PC-3 (cell line): ENCODE measurements at regions not wholly inside any gene's neighbourhood (a gene's known extent, or its start where the extent isn't known, plus 50 kb on each side); places are given as distances from the start of the nearest gene placed in this dataset.

Source experiments
- ATAC-seq: fragments of 200-7000 bp; cut with Tn5 transposase; 2 replicates; pipeline ENCODE4 v1.9.1; 2020; ENCODE audit warnings: mild to moderate bottlenecking, moderate library complexity
- BruUV-seq: library from RNA; stranded (reverse); fragments of 400-500 nt; replicated peaks from 2 replicates; lab custom pipeline; 2021; lab: Mats Ljungman, UMichigan
- CTCF ChIA-PET: fragments of 300-600 bp; sonication (Branson Sonifier 250); formaldehyde crosslinking; loops from one replicate; lab custom pipeline; 2022; ENCODE audit warnings: antibody characterized with exemption; lab: Charles Lee
- POLR2A ChIA-PET: fragments of 300-600 bp; sonication (Branson Sonifier 250); formaldehyde crosslinking; loops from one replicate; lab custom pipeline; 2022; ENCODE audit warnings: antibody characterized with exemption; ENCODE audit not compliant: unreplicated experiment; lab: Charles Lee
- DNase-seq: peaks from one replicate; pipeline ENCODE4 v3.0.0-alpha.2; 2015
- H2AFZ ChIP-seq: fragments of 300-600 bp; sonication (generic); 2 replicates; pipeline ENCODE4 v1.6.0; 2016; ENCODE audit warnings: antibody characterized with exemption, low read length
- H3F3A ChIP-seq: fragments of 300-600 bp; sonication (generic); one replicate; pipeline ENCODE4 v1.6.0; 2017; ENCODE audit warnings: antibody characterized with exemption, low read length, control low read depth, mild to moderate bottlenecking; ENCODE audit not compliant: unreplicated experiment
- H3K27ac ChIP-seq: fragments of 300-600 bp; sonication (generic); 2 replicates; pipeline ENCODE4 v1.5.1; 2016; ENCODE audit warnings: mild to moderate bottlenecking, low read length
- H3K27me3 ChIP-seq: fragments of 300-600 bp; sonication (generic); 2 replicates; pipeline ENCODE4 v1.6.1; 2016; ENCODE audit warnings: low read length, mixed read lengths
- H3K36me3 ChIP-seq: fragments of 300-600 bp; sonication (generic); 2 replicates; pipeline ENCODE4 v1.6.1; 2016; ENCODE audit warnings: low read depth, mixed run types, low read length, mixed read lengths
- H3K4me1 ChIP-seq: fragments of 300-600 bp; sonication (generic); 2 replicates; pipeline ENCODE4 v1.5.1; 2016; ENCODE audit warnings: low read length; ENCODE audit not compliant: insufficient read depth
- H3K4me2 ChIP-seq: fragments of 300-600 bp; sonication (generic); 2 replicates; pipeline ENCODE4 v1.6.0; 2016; ENCODE audit warnings: low read length
- H3K4me3 ChIP-seq: fragments of 300-600 bp; sonication (generic); 2 replicates; pipeline ENCODE4 v1.5.1; 2016; ENCODE audit warnings: mild to moderate bottlenecking, low read length, mixed read lengths
- H3K79me2 ChIP-seq: fragments of 300-600 bp; sonication (generic); 2 replicates; pipeline ENCODE4 v1.6.1; 2017; ENCODE audit warnings: low read length, mixed read lengths
- H3K9ac ChIP-seq: fragments of 300-600 bp; sonication (generic); 2 replicates; pipeline ENCODE4 v1.6.0; 2016; ENCODE audit warnings: mild to moderate bottlenecking, low read length
- H3K9me2 ChIP-seq: fragments of 300-600 bp; sonication (generic); replicated peaks from 2 replicates; pipeline ENCODE4 v1.6.1; 2016; ENCODE audit warnings: mixed run types, low read length, mixed read lengths
- H3K9me3 ChIP-seq: fragments of 300-600 bp; sonication (generic); 2 replicates; pipeline ENCODE4 v1.6.1; 2016; ENCODE audit warnings: low read length, mixed read lengths
- H4K20me1 ChIP-seq: fragments of 300-600 bp; sonication (generic); 2 replicates; pipeline ENCODE4 v1.6.1; 2016; ENCODE audit warnings: low read length, mixed read lengths
- EZH2 ChIP-seq: fragments of 300-600 bp; sonication (generic); IDR thresholded peaks from one replicate; pipeline ENCODE4 v1.6.1; 2017; ENCODE audit warnings: antibody characterized with exemption, mild to moderate bottlenecking, low read length; ENCODE audit not compliant: unreplicated experiment
- EZH2phosphoT487 ChIP-seq: fragments of 300-600 bp; sonication (generic); IDR thresholded peaks from 2 replicates; pipeline ENCODE4 v1.6.1; 2018; ENCODE audit warnings: mild to moderate bottlenecking, antibody characterized with exemption, low read length, borderline replicate concordance
- intact Hi-C: fragments of 100-400 bp; cut with micrococcal nuclease; formaldehyde crosslinking; loops from 2 replicates; pipeline ENCODE4 v1.9.0; 2023
- TF ChIP-seq, protein P1 (sequence below): fragments of 300-600 bp; sonication (generic); conservative IDR thresholded peaks from 2 replicates; pipeline ENCODE4 v1.5.1; 2017; ENCODE audit warnings: antibody characterized with exemption, low read depth, mild to moderate bottlenecking, low read length

DNA sequence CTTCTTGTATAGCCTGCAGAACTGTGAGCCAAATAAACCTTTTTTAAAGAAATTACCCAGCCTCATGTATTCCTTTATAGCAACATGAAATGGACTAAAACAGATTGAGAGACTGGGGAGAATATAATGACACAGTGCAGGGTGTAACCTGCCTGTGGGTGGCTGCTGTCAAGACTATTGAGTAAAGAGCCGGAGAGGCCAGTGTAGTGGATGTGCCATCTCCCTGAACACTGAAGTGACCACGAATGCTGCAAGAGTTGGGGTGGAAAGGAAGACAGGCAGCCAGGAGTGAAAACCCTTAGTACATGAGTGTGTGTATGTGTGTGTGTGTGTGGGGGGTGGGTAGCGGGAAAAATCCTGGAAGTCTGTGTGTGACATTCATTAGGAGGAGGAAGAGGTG is 55.2 kb upstream of the FLT1 start:
- no peak for TF ChIP-seq EZH2
- TF ChIP-seq EZH2phosphoT487: no peak
- TF ChIP-seq, protein P1, sequence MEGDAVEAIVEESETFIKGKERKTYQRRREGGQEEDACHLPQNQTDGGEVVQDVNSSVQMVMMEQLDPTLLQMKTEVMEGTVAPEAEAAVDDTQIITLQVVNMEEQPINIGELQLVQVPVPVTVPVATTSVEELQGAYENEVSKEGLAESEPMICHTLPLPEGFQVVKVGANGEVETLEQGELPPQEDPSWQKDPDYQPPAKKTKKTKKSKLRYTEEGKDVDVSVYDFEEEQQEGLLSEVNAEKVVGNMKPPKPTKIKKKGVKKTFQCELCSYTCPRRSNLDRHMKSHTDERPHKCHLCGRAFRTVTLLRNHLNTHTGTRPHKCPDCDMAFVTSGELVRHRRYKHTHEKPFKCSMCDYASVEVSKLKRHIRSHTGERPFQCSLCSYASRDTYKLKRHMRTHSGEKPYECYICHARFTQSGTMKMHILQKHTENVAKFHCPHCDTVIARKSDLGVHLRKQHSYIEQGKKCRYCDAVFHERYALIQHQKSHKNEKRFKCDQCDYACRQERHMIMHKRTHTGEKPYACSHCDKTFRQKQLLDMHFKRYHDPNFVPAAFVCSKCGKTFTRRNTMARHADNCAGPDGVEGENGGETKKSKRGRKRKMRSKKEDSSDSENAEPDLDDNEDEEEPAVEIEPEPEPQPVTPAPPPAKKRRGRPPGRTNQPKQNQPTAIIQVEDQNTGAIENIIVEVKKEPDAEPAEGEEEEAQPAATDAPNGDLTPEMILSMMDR: no peak
- no TSS peak for BruUV-seq
- POLR2A ChIA-PET: no interaction called here
- Histone ChIP-seq H3K79me2 (no peaks in the 10 kb centered on the region), H3K9me2 (no peaks in the 10 kb centered on the region), H3K27me3 (peaks cover 53% of the 10 kb centered on the region), H3K4me2 (no peak overlapping the region), H3K9ac (no peak overlapping the region), H3F3A (no peaks in the 10 kb centered on the region), H4K20me1 (no peaks in the 10 kb centered on the region), H3K27ac (no peak overlapping the region), H3K4me1 (no peaks in the 10 kb centered on the region), H2AFZ (no peak overlapping the region), H3K4me3 (no peak overlapping the region), H3K36me3 (no peaks in the 10 kb centered on the region), H3K9me3 (no peaks in the 10 kb centered on the region)
- DNase-seq: no peak
- ATAC-seq: no peak
- intact Hi-C loops: no loop called here
- CTCF ChIA-PET: no interaction called here

DNA sequence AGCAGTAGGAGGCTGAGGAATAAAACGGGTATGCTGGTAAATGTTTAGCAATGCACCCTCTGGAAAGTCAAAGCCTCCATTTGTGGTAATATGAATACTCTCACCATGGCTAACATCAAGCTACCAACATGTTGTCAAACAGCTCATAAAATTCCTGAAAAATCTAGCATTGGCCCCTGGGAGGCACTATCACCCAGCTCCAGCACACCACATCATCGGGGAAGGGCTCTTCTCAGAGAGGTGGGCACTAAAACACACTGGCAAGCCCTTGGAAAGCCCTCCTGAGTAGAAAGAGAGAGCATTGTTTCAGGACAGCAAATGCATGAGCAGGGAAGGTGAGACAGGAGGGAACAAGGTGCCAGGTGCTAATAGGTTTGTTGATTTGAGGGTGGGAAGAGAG is 53.9 kb upstream of the FLT1 start:
- TF ChIP-seq, protein P1: peak; percentile 34; the same call in 1 of the 2 replicates
- no peak for TF ChIP-seq EZH2
- CTCF ChIA-PET: interaction anchor here (0.6 kb wide), 1 partner anchor 166 kb away, joined by 3 read pairs; no protein-coding TSS in a partner anchor
- no peak for ATAC-seq

DNA sequence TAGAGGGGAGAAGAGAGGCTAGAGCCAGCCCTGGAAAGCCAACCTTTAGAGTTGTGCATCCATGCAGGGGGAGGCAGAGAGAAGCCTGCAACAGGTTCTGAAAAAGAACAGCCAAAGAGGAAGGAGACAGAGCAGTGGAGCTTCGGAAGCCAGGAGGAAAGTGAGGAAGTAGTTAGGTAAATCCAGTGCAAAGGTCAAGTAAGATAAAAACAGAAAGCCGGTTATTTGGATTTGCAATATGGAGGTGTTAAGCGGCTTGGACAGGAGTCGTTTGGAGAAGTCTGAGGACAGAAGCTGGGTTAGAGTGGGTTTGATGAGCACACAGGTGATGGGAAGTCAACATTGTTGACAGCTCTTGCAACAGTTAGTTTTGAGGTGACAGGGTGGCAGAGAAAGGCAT is 53.5 kb upstream of the FLT1 start:
- Histone ChIP-seq H3K9ac (no peak overlapping the region), H3K4me1 (no peaks in the 10 kb centered on the region), H3K79me2 (no peaks in the 10 kb centered on the region), H3K9me2 (no peaks in the 10 kb centered on the region), H4K20me1 (no peaks in the 10 kb centered on the region), H3K9me3 (no peaks in the 10 kb centered on the region), H3K4me3 (no peak overlapping the region), H3F3A (no peaks in the 10 kb centered on the region), H3K27me3 (peaks cover 47% of the 10 kb centered on the region), H2AFZ (no peak overlapping the region), H3K27ac (no peak overlapping the region), H3K36me3 (no peaks in the 10 kb centered on the region), H3K4me2 (no peak overlapping the region)
- BruUV-seq: no TSS peak
- POLR2A ChIA-PET: no interaction called here
- ATAC-seq (no peak), DNase-seq (no peak)
- CTCF ChIA-PET: interaction anchor here (0.6 kb wide), 1 partner anchor 166 kb away, joined by 3 read pairs; no protein-coding TSS in a partner anchor
- intact Hi-C loops: no loop called here
- TF ChIP-seq EZH2 (no peak), EZH2phosphoT487 (no peak)
- TF ChIP-seq, protein P1: no peak

More for the DNA sequence above, 53.9 kb upstream of the FLT1 start:
- Histone ChIP-seq H4K20me1 (no peaks in the 10 kb centered on the region), H3K27me3 (peaks cover 51% of the 10 kb centered on the region), H3K9me3 (no peaks in the 10 kb centered on the region), H3K36me3 (no peaks in the 10 kb centered on the region), H3K4me1 (no peaks in the 10 kb centered on the region), H3K4me3 (no peak overlapping the region), H2AFZ (no peak overlapping the region), H3K79me2 (no peaks in the 10 kb centered on the region), H3F3A (no peaks in the 10 kb centered on the region), H3K27ac (no peak overlapping the region), H3K9ac (no peak overlapping the region), H3K4me2 (no peak overlapping the region), H3K9me2 (no peaks in the 10 kb centered on the region)
- BruUV-seq: no TSS peak
- POLR2A ChIA-PET: no interaction called here
- intact Hi-C loops: no loop called here
- DNase-seq: no peak
